Left cardiac atrium (tissue), 4 donors: ENCODE measurements at regions not wholly inside any gene's neighbourhood (a gene's known extent, or its start where the extent isn't known, plus 50 kb on each side); places are given as distances from the start of the nearest gene placed in this dataset.

ENCODE experiments used
- ATAC-seq, 2 donors: fragments of 200-7000 bp; cut with Tn5 transposase; one replicate each; pipeline ENCODE4 v1.9.1; 2020; ENCODE audit warnings: mild to moderate bottlenecking in 2 of 2, moderate library complexity in 2 of 2
- DNase-seq: peaks from one replicate; pipeline ENCODE4 v3.0.0-alpha.2; 2020
- intact Hi-C, 2 donors: fragments of 100-400 bp; cut with DNase I; formaldehyde crosslinking; loops; one replicate each; pipeline versions ENCODE4 v1.14.1 to v1.15.1; 2022 to 2023
- donor health status: DM: no; HTN: yes; CAD: no.
- donor health status: DM: no; HTN: yes; CAD: no; lungs with severe emphysema.
- donor health status: DM: yes; HTN: yes; CAD: no.
- donor health status: Dilated cardiomyopathy.

- intact Hi-C loops: no loop called here
- no peak for ATAC-seq
- DNase-seq: no peak
Observed at GRCh38 chr12:84807249-84807648, 105.3 kb downstream of the SLC6A15 start.

DNA sequence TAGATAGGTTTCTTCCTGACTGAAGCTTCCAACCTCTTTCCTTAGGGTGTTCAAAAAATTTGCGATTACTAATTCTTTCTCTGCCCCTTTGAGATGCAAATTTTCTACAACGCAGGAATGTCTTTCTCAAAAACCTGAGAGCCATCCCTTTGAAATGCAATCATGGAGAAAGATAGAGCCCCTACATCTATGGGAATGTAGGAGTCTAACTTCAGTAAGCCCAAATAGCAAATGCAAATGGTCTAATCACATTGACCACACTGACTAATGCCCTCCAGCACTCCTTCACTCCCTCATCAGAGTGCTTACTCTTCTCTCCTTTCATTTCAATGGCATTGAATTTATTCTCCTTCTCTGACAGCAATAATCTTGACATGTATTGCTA lies 107.1 kb downstream of the SLC6A15 start:
- no peak for DNase-seq
- intact Hi-C loops: no loop called here
- ATAC-seq: no peak

- ATAC-seq: no peak
- intact Hi-C loops: no loop called here
- DNase-seq: no peak
Observed at GRCh38 chr12:84804691-84805473, 107.7 kb downstream of the SLC6A15 start.

DNA sequence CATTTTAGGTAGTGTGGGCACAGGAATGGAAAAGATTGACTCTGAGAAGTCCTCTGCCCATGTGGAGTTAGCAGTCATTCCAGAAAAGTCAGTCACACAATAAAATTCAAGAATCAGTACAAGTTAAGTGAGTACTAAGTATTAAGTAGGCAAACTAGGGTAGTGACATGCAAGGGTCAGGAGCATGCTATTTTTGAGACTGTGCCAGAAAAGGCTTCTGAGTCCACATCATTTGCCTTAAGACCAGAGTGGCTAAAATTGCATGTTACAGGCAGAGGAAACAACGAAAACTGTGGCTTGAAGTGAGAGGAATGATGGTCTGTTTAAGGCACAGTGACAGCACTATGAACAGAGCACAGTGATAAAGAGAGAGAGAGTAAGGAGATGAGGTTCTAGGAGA lies 108.9 kb downstream of the SLC6A15 start:
- ATAC-seq: no peak

DNA sequence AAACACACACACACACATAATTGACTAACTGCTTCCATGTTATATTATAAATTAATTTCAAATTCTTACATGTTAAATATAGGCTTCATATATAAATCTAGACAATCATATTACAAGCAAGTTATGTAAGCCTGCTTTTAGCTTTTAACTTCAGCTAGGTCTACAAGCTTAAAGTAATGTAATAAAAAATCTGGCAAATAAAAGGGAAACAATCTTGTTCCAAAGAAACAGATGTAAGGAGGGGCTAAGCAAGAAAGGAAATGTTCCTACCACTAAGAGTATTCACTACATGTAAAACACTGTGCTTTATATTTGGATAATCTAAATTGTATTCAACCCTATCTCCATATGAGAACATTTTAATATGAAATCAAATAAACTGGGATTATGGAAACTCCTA lies 110.4 kb downstream of the SLC6A15 start:
- DNase-seq (no peak), ATAC-seq (no peak)
- intact Hi-C loops: no loop called here

More for the DNA sequence above, 108.9 kb downstream of the SLC6A15 start:
- no peak for DNase-seq
- intact Hi-C loops: no loop called here

DNA sequence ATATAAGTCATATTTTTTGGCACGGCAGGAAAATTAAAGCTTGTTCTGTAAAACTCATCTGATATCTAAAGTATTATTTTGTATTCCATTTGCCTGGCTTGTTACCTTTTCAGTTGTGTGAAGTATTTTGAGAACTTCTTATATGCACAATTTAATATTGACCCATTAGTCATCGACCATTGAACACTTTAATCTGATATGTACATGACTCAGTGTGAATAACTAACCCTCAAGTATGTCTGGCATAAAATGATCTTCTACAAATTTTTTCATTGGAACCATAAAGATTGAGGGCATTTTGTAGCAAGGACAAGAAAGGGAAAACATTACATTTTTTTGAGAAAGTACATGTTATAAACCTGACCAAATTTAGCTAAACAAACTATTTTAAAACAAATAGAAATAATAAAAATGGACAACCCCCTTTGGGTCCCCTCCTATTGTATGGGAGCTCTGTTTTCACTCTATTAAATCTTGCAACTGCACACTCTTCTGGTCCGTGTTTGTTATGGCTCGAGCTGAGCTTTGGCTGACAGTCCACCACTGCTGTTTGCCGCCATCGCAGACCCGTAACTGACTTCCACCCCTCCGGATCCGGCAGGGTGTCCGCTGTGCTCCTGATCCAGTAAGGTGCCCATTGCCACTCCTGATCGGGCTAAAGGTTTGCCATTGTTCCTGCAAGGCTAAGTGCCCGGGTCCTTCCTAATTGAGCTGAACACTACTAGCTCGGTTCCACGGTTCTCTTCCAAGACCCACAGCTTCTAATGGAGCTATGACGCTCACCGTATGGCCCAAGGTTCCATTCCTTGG lies 118.8 kb downstream of the SLC6A15 start:
- intact Hi-C loops: no loop called here
- ATAC-seq (no peak), DNase-seq (no peak)

GRCh38 chr12:84791444-84791843 lies 121.2 kb downstream of the SLC6A15 start:
- intact Hi-C loops: no loop called here
- no peak for DNase-seq
- ATAC-seq: no peak

DNA sequence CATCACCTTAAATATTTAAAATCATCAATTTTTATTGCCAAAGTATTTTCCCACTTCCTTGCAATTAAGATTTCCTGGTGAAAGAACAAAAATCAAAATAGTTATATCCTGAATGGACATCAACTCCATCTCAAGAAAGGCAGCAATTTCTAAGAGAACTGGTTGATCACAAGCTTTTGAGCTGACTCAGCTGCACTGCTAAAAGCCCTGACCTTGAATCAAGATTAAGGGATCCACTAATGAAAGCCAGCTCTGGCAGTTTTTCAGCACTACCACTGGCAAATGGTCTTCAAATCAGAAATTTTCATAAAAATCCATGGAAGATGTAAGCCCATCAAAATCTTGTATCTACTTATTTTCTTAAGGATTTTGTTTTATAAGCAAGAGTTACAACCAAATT lies 123.4 kb downstream of the SLC6A15 start:
- no peak for ATAC-seq
- intact Hi-C loops: no loop called here
- no peak for DNase-seq

DNA sequence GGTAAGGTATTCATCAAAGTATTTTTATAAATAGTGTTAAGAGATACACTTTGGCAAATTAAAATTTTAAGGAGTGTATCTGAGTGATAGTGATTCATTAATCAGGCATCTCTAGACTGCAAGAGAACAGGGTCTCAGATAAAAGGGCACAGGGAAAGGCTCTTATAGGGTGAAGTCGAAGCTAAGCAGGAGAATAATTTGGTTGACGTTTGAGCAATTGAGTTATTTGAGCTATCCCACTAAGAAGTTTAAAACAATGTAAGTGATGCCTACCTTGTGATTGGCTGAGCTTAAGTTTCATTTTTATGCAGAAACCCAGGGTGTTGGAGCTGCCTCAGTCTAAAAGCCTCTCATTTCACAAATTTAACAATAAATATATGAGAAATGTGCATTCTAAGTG lies 125.3 kb downstream of the SLC6A15 start:
- ATAC-seq (no peak), DNase-seq (no peak)
- intact Hi-C loops: no loop called here

DNA sequence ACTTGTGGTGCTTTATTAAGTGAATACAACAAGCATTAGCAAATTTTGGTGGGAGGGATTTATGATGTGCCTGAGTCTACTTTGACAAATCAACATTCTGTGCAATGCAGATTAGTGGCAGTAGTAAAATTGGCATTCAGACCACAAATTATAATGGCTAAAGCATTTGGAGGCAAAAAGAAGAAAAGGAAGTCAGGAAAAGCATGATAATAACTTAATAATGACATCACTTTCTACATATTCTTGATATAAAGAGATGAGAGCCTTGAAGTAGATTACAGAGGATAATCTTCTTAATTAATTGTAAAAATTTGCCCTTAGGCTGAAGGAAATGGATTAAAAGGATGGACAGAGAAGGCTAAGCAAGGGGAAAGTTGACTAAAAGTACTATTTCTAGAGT lies 126.0 kb downstream of the SLC6A15 start:
- DNase-seq: no peak
- ATAC-seq: no peak
- intact Hi-C loops: no loop called here

DNA sequence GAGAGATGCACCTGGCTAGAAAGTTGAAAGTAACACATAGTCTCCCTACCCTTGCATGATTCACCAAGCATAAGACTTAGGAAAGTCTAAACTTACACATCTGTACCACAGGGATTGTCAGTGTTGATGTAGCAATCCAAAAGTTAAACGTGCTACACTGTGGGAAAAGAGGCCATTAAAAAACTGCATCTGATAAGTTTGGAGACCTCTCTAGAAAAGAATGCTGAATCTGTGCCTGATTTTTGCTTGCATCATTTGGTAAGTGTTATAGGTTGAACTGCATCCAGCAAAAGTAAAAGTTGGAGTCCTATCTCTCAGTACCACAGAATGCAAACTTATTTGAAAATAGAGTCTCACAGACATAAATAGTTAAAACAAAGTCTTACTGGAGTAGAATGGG lies 126.6 kb downstream of the SLC6A15 start:
- ATAC-seq (no peak), DNase-seq (no peak)
- intact Hi-C loops: no loop called here

- no peak for DNase-seq
- intact Hi-C loops: no loop called here
- no peak for ATAC-seq
Observed at GRCh38 chr12:84785281-84785680, 127.3 kb downstream of the SLC6A15 start.

DNA sequence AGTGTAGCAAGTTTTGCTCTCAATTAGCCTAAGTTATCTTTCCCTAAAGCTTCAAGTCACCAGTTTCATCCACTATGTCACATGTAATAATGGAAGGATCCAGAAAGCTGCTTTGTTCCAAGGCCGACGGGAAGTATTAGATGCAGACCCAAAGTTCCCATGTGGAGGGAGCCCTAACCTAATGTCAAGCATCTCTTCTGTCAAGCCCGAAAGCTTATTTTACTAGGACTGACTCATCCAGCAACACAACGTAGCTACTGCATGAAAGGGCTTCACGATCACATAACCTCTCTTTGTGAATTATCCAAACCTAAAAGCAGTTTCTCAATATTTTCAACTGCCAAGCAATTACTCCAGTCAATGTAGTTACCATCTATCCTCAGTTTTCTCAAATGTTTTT lies 133.4 kb downstream of the SLC6A15 start:
- ATAC-seq (no peak), DNase-seq (no peak)
- intact Hi-C loops: no loop called here

DNA sequence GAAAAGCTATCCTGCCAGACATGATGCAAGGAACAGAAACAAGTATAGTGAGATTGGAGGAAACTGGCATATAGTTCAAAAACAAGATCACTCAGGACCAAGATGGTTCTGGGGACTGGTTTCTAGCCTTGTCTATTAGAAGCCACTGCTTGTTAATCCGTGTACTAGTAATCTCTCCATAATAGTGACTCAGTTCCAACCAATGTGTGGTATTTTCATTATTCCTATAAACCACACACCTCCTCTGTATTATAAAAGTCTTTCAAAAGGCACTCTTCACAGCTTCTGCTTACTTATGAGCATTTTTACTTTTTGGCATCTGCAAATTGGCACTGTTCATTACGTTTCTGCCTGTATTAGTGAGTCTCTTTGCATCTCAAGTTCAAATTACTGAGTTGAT lies 140.3 kb downstream of the SLC6A15 start:
- intact Hi-C loops: no loop called here
- DNase-seq (no peak), ATAC-seq (no peak)

- no peak for ATAC-seq
- intact Hi-C loops: no loop called here
- no peak for DNase-seq
Observed at GRCh38 chr12:84767079-84767478, 145.5 kb downstream of the SLC6A15 start.

DNA sequence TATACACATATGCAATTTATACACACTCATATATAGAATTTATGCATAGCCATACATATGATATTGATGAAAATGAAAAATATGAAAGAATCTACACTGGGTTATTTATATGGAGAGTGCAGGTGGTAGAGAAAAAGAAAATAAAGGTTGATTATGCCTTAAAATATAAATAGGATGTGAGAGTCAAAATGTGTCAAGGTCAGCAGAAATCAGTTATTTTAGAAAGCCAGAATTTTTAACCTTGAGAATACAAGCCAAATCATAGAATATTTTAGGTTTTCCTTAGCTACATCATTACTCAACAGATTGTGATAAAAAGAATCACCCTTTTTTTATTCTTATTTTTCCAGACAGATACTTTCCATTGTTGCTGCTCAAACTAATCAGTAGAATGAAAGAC lies 146.2 kb downstream of the SLC6A15 start:
- intact Hi-C loops: no loop called here
- ATAC-seq: no peak
- DNase-seq: no peak

- ATAC-seq (no peak), DNase-seq (no peak)
- intact Hi-C loops: no loop called here
Observed at GRCh38 chr12:84764001-84764400, 148.6 kb downstream of the SLC6A15 start.

GRCh38 chr12:84763107-84763506 lies 149.5 kb downstream of the SLC6A15 start:
- ATAC-seq: no peak
- DNase-seq: no peak
- intact Hi-C loops: no loop called here

GRCh38 chr12:84760091-84760865 lies 152.3 kb downstream of the SLC6A15 start:
- intact Hi-C loops: no loop called here
- DNase-seq: no peak
- ATAC-seq: no peak

GRCh38 chr12:84757978-84758377 lies 154.6 kb downstream of the SLC6A15 start:
- no peak for DNase-seq
- ATAC-seq: no peak
- intact Hi-C loops: no loop called here
